ENCODE measurements at regions not wholly inside any gene's neighbourhood (a gene's known extent, or its start where the extent isn't known, plus 50 kb on each side); places are given as distances from the start of the nearest gene placed in this dataset.
A peak's percentile ranks its signal among the peaks of the same experiment; 100 is the strongest.

- DNase-seq: peak; percentile 90
Measured at GRCh38 chr20:6886065-6886729, 118.7 kb downstream of the BMP2 start.

DNA sequence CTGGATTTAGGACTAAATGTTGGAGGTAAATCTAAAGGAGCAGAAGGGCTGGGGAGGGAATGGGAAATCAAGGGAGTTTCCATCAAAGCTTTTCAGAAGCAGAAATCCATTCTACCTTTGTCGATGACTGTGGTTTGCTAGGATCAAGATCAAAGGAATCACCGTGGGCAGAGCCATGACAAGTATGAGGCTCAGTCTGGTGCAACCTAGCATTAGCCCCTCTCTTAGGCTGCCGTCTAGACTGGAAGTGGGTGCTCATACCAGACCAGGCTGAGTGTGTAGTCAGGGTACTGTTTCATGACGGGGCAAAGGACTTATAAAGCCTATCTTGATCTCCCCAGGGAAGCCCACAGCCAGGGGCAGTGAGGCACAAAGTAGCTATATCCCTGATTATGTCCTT, 120.5 kb downstream of the BMP2 start:
- no peak for DNase-seq

GRCh38 chr20:6888736-6889395, 121.4 kb downstream of the BMP2 start:
- no peak for DNase-seq

- no peak for DNase-seq
Measured at GRCh38 chr20:6892724-6893123, 125.2 kb downstream of the BMP2 start.

DNA sequence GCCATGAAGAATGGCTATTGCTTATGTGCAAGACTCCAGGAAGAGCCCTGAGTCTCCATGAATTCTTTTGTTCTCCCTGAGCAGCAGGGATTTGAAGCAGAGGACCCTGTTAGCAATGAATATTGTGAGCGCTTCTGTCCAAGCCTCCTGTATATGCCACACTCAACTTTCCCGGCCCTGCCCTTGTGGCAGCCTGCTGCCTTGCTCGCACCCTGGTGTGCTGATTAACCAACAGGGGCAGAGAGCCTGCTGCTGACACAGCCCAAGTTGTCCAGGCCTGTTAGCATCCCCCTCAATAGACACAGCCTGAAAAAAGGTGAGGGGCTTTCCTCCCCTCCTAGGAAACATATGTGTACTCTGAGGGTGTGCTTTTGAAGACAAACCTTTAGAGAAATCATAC, 131.4 kb downstream of the BMP2 start:
- no peak for DNase-seq

DNA sequence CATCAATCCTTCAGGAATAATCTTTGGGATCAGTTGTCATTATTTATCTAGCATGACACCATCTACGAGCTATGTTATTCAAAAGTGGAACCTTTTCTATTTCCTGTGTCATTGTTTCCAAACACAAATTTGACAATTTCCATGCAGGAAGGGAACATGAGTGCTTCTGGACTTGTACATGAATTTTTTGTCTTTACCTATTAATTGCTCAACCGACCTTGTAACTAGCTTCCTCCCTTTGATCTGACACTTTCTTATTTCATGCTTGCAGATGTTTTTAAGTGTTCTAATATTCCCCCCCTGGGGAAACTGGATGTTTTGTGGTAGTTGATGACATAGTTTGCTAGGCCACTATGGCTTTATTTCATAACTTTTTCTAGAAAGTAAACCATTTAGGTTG, 139.4 kb downstream of the BMP2 start:
- DNase-seq: no peak

DNA sequence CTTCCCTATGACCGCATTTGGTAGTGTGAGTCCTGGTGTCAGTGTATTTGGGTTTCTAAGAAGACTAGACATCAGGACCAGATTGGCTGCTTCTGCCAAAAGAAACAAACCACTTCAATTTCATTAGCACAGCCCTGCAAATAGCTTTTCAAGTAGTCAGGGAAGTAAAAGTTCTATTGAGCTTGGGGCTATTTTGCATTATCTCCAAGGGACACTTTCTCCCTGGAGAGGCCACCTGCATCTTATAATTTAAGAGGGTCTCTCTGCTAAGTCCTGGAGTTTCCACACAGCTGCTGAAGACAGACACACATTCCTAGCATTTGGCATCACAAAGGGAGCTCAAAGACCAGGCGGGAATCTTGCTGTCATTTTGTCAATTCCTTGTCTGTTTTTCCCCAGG, 141.2 kb downstream of the BMP2 start:
- DNase-seq: no peak

DNA sequence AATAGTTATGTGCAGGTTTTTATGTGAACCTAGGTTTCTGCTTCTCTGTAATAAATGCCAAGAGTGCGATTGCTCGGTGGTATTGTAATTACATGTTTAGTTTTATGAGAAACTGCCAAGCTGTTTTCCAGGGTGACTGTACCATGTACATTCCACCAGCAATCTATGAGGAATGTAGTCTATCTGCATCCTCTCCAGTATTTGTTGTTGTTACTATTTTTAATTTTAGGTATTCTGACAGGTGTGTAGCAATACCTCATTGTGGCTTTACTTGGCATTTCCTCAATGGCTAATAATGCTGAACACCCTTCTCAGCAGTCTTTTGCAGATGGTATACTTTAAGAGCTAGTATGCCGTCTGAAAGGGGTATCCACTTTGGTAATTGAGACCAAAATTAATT, 142.1 kb downstream of the BMP2 start:
- no peak for DNase-seq

DNA sequence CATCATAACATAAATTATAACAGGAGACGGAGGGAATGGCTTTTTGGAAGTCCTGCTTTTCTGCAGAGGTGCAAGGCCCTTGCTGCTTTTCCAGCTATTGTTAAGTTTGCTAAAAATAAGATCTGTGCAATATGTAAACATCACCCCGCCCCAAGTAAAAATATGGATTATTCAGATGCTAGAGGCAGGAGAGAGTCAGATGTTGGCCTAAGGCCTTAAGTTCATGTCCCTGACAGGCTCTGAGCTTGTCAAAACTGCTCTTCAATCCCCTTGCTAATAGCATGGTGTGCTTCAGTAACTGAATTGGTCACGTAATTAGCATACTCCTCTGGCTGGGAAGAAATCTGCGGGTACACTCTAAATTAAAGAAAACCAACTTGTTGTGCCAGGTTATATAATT, 147.5 kb downstream of the BMP2 start:
- DNase-seq: no peak

DNA sequence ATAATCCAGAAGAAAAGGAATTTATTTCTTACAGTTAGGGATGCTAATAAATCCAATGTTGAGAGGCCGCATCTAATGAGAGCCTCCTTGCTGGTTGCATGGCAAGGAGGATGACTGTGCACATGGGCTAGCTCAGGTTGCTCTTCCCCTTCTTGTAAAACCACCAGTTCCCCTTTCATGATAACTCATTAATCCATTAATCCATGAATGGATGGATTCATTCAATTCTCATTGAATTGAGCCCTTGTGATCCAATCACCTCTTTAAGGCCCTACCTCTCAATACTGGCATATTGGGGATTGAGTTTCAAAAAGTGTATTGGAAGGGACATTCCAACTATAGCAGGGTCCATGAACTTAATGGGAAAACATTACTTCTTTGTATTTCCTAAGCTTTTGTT, 149.5 kb downstream of the BMP2 start:
- DNase-seq: no peak

DNA sequence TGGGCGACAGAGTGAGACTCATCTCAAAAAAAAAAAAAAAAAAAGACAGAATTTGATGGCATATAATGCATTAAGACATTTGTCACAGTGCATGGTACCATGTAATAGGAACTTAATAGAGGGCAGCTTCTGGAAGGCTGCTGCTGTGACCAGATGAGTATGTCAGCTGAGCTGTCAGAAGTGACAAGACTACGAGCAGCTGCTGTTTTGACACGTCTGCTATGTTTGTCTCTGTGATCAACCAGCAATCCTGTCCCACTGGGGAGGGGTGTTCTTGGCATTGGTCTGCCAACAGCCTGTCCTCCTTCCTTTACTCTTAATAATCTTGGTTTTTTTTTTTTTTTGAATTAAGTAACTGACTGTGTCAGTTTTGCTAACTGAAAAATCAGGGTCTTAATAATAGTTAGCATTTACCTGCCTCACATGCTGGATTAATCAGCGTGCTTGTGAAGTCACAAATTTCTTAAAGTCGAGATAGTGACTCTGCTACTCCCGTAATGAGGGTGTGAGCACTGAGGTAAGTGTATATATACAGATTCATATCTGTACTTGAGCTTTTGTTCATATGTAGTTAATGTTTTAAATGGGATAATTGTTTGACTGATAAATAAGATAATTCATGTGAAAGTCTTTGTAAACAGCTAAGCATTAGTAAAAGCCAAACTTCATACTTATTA, 152.4 kb downstream of the BMP2 start:
- DNase-seq: no peak

- DNase-seq: peak; percentile 76
Measured at GRCh38 chr20:6920991-6921613, 153.6 kb downstream of the BMP2 start.

GRCh38 chr20:6921717-6922386, 154.4 kb downstream of the BMP2 start:
- DNase-seq: no peak

- no peak for DNase-seq
Measured at GRCh38 chr20:6924681-6925080, 157.2 kb downstream of the BMP2 start.

DNA sequence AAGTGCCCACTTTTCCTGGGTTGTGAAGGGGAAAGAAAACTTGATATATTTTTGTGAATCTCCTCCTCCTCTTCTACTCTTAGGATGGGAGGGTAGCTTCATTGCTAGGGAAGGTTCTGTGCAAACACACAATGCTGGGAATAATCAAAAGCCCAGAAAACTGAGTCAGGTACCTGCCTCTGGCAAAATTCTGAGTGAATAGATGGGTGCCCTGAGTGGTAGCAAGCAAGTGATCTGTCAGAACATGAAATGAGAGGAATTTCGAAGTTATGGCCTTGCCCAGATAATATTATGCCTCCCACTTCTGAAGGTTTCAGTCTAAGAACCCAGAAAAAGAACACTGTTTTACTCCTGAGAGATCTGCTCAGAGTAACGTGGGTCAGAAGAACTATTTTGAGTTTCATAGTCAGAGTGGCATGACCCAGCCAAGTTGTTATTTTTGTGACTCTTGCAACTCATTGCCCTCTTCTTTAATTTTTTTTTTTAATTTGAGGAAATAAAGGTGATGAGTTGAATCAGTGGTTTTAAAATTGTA, 158.3 kb downstream of the BMP2 start:
- no peak for DNase-seq

- DNase-seq: peak; percentile 27
Measured at GRCh38 chr20:6940048-6940447, 172.6 kb downstream of the BMP2 start.

- DNase-seq: no peak
Measured at GRCh38 chr20:6940876-6941275, 173.4 kb downstream of the BMP2 start.

DNA sequence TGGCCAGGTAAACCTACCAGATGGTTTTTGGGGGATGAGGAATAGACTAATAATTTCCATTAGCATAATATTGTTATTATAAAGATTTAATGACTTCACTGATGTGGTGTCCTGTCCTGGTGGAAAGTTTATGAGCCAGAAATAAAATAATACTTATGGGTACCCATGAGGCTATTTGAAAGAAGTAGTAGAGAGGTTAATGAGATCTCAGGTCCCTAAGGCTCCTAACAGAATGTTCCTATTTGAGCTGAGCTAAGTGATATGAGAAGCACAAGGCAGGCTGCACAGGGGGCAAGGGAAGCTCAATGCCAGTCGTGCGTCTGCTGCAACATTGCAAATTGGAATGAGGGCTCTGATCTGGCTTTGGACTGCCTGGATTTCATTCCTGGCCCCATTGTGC, 174.1 kb downstream of the BMP2 start:
- DNase-seq: no peak

DNA sequence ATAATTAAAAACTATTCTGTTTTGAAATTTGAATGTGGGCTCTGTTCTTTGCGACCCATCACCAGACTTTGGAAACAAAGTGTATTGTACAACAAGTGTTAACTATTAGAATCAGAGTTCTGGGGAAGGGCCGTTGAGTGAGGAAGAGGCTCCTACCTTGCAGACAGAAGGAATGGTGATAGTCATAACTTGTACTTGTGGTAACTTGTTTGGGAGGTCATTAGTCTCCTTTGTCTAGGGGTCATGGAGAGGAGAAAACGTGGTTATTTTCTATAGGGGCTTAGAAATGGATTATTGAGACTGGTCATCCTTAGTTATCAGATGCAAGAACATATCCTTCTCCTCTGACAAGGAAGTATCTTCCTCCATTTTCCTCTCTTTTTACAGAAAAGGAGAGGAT, 174.8 kb downstream of the BMP2 start:
- no peak for DNase-seq

DNA sequence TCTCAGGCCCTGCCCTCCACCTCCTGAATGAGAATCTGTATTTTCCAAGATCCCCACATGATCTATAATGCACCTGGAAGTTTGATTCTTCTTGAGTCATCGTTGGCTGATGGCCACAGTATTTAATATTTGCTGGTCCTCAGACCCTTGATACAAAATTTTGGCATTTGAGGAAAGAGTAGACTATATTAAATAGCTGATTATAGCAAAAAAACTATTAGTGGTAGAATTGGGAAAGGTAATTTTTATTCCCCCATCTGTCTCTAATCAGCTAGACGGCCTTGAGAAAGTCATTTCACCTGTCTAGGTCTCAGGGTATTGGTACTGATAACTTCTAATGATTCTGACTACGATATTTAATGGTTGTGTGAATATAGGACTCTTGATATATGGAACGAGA, 176.8 kb downstream of the BMP2 start:
- no peak for DNase-seq

DNA sequence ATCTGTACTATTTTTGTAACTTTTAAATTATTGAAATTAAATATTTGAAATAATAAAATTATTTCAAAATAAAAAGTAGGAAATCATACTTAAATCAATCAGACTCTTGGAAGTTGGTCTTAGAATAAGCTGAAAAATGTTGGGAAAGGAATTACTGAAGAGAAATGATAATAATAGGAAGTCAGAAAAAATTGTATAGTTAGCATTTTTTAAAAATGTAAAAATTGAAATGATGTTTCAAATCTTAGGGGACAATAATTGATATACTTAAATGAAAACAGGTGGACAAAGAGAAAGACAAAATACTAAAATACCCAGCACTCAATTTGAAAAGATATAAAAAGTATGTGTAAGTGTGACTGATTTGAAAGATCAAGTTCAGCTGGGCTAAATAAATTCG, 186.1 kb downstream of the BMP2 start:
- no peak for DNase-seq

- DNase-seq: no peak
Measured at GRCh38 chr20:6954219-6954618, 186.7 kb downstream of the BMP2 start.

DNA sequence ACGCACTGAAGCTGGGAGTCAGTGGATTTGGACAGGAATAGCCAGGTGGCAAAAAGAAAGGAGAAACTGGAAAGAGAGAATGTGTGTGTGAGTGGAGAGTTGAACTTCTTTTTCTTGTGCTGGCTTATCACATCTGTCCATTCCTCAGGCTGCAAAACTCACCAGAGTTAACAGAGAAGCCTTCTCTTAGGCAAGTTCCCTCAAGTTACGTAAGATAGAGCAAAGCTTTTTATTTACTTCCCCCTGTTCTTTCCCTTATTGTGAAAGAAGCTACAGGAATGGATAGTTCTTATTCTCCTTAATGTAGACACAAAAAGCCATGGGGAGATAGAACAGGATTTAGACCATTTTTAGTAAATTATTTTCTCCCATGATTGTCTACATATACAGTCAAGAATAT, 188.6 kb downstream of the BMP2 start:
- no peak for DNase-seq
